GM18861 (cell line): ENCODE measurements at regions not wholly inside any gene's neighbourhood (a gene's known extent, or its start where the extent isn't known, plus 50 kb on each side); places are given as distances from the start of the nearest gene placed in this dataset.

ENCODE experiments used
- ATAC-seq: cut with Tn5 transposase; IDR thresholded peaks from one replicate; pipeline ENCODE4 v1.9.1; 2021; ENCODE audit not compliant: unreplicated experiment

- no peak for ATAC-seq
These were observed 51.1 kb upstream of the BEGAIN start for GRCh38 chr14:100638211-100638855.

- no peak for ATAC-seq
These were observed 52.1 kb upstream of the BEGAIN start for GRCh38 chr14:100639280-100639679.

- peak; percentile 92 for ATAC-seq
These were observed 53.5 kb upstream of the BEGAIN start for GRCh38 chr14:100640471-100641273.

GRCh38 chr14:100641274-100641860 is 54.1 kb upstream of the BEGAIN start:
- ATAC-seq: no peak

- no peak for ATAC-seq
These were observed 56.2 kb upstream of the BEGAIN start for GRCh38 chr14:100643426-100643825.

- ATAC-seq: no peak
These were observed 57.2 kb upstream of the BEGAIN start for GRCh38 chr14:100644383-100644782.

GRCh38 chr14:100644784-100645183 is 57.6 kb upstream of the BEGAIN start:
- no peak for ATAC-seq

GRCh38 chr14:100645196-100645981 is 58.2 kb upstream of the BEGAIN start:
- ATAC-seq: peak; percentile 57

- no peak for ATAC-seq
These were observed 58.7 kb upstream of the BEGAIN start for GRCh38 chr14:100645982-100646314.

- ATAC-seq: no peak
These were observed 61.4 kb upstream of the BEGAIN start for GRCh38 chr14:100648474-100649172.

GRCh38 chr14:100649173-100649519 is 61.9 kb upstream of the BEGAIN start:
- no peak for ATAC-seq

GRCh38 chr14:100651999-100652508 is 64.8 kb upstream of the BEGAIN start:
- no peak for ATAC-seq

GRCh38 chr14:100652744-100653143 is 65.5 kb upstream of the BEGAIN start:
- no peak for ATAC-seq

GRCh38 chr14:100653409-100653808 is 66.2 kb upstream of the BEGAIN start:
- no peak for ATAC-seq

- no peak for ATAC-seq
These were observed 67.0 kb upstream of the BEGAIN start for GRCh38 chr14:100654025-100654813.

- ATAC-seq: no peak
These were observed 67.9 kb upstream of the BEGAIN start for GRCh38 chr14:100654814-100655740.

- no peak for ATAC-seq
These were observed 68.5 kb upstream of the BEGAIN start for GRCh38 chr14:100655741-100656085.

GRCh38 chr14:100656996-100657395 is 69.7 kb upstream of the DLK1 start:
- ATAC-seq: no peak

GRCh38 chr14:100657780-100658179 is 68.9 kb upstream of the DLK1 start:
- no peak for ATAC-seq
